NT2/D1 (cell line): ENCODE measurements at regions not wholly inside any gene's neighbourhood (a gene's known extent, or its start where the extent isn't known, plus 50 kb on each side); places are given as distances from the start of the nearest gene placed in this dataset.

Experiments
- DNase-seq: peaks from one replicate; pipeline ENCODE4 v3.0.0-alpha.2; 2011; ENCODE audit warnings: low read depth, low spot score
- H3K27me3 ChIP-seq: 2 replicates; pipeline ENCODE4 v1.6.0; 2011; ENCODE audit warnings: mild to moderate bottlenecking; ENCODE audit not compliant: insufficient read length, insufficient read depth
- H3K36me3 ChIP-seq: 2 replicates; pipeline ENCODE4 v1.6.1; 2011; ENCODE audit warnings: mild to moderate bottlenecking, low read length, mixed read lengths; ENCODE audit not compliant: insufficient read depth, insufficient read length
- H3K4me1 ChIP-seq: 2 replicates; pipeline ENCODE4 v1.5.1; 2011; ENCODE audit not compliant: insufficient read depth, insufficient read length
- H3K4me3 ChIP-seq: 2 replicates; pipeline ENCODE4 v1.5.1; 2011; ENCODE audit warnings: low read depth; ENCODE audit not compliant: insufficient read length
- H3K9ac ChIP-seq: 2 replicates; pipeline ENCODE4 v1.6.0; 2011; ENCODE audit warnings: low read depth; ENCODE audit not compliant: insufficient read length
- H3K9me3 ChIP-seq: 2 replicates; pipeline ENCODE4 v1.5.1; 2011; ENCODE audit warnings: mild to moderate bottlenecking, low read length; ENCODE audit not compliant: insufficient read depth
- SUZ12 ChIP-seq: IDR thresholded peaks from 2 replicates; pipeline ENCODE4 v1.6.1; 2011; ENCODE audit not compliant: insufficient read length, insufficient read depth; ENCODE audit errors: extremely low read depth
- YY1 ChIP-seq: IDR thresholded peaks from 2 replicates; pipeline ENCODE4 v1.6.1; 2011; ENCODE audit not compliant: insufficient read length, insufficient read depth
- ZNF274 ChIP-seq: IDR thresholded peaks from 2 replicates; pipeline ENCODE4 v1.6.1; 2011; ENCODE audit warnings: mild to moderate bottlenecking, low read depth, low read length

DNA sequence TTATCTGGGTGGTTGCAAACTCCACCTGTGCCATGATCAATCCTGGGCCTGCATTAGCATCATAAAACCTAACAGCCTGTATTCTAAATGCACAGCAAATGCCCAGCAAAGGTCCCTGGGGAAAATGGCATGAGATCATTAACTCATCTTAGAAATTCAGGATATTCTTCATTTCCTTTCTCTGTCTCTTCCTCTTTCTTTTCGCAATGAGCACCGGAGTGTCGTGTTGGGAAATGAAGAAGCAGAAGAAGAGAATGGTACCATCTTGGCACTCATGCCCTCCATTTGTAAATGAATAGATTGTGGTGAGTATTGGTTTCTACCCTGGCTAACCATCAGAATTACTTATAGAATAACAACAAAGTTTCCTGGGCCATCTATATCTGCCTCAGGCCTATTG is 193.6 kb downstream of the GALC start:
- TF ChIP-seq SUZ12 (no peak), YY1 (no peak), ZNF274 (no peak)
- no peaks in the 10 kb centered on the region for H3K27me3 ChIP-seq

GRCh38 chr14:87797001-87797400 is 196.0 kb downstream of the GALC start:
- Histone ChIP-seq H3K27me3 (no peaks in the 10 kb centered on the region), H3K4me1 (no peaks in the 10 kb centered on the region), H3K9me3 (no peaks in the 10 kb centered on the region), H3K36me3 (no peaks in the 10 kb centered on the region), H3K4me3 (no peak overlapping the region), H3K9ac (no peak overlapping the region)
- DNase-seq = peak; percentile 27
- TF ChIP-seq ZNF274 (no peak), SUZ12 (no peak), YY1 (no peak)

More for the DNA sequence above, 193.6 kb downstream of the GALC start:
- Histone ChIP-seq H3K9ac (no peak overlapping the region), H3K4me1 (no peaks in the 10 kb centered on the region), H3K36me3 (no peaks in the 10 kb centered on the region), H3K9me3 (no peaks in the 10 kb centered on the region), H3K4me3 (no peak overlapping the region)
- no peak for DNase-seq

DNA sequence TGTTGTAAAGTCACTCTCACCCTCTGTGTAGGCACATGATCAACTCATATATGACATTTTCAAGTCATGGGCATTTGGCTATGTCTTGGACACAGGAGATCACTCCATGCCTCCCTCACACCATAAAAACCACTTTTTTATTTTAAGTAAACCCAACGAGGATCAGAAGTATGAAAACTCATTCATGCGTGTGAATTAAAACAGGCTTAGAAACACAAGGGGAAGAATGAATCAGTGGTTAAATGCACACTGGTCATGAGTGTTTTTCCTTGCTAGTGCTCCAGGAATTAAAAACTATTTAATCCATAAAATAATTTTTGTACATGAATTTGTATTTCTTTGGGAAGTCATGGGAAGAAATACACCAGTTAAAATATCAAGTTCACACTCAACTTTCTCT is 198.4 kb downstream of the GALC start:
- H3K27me3 ChIP-seq = no peaks in the 10 kb centered on the region
- H3K36me3 ChIP-seq = no peaks in the 10 kb centered on the region
- no peaks in the 10 kb centered on the region for H3K9me3 ChIP-seq
- TF ChIP-seq YY1 = no peak
- H3K4me1 ChIP-seq = no peaks in the 10 kb centered on the region
- DNase-seq = no peak
- H3K9ac ChIP-seq = no peak overlapping the region
- H3K4me3 ChIP-seq = no peak overlapping the region

DNA sequence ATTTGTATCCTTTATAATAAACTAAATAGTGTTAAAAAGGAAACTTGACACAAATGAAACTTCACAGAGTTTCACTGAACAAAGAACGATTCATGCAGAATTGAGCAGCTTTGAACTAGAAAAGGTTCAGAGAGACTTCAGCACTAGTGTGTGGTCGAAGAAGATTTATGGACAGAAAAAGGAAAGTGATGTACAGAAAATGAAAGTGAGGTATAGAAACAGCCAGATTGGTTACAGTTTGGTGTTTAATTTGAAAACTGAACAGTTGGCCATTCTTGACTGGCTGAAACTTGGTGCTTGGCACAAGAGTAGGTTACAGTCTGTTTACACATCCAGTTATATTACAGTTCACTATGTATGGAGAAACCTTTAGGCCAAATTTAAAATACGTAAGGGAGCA is 207.1 kb downstream of the GALC start:
- DNase-seq = no peak
- Histone ChIP-seq H3K9ac (no peak overlapping the region), H3K9me3 (peaks cover 11% of the 10 kb centered on the region; the same call in 1 of the 2 replicates), H3K4me3 (no peak overlapping the region), H3K36me3 (no peaks in the 10 kb centered on the region), H3K4me1 (no peaks in the 10 kb centered on the region), H3K27me3 (no peaks in the 10 kb centered on the region)
- TF ChIP-seq SUZ12 (no peak), ZNF274 (no peak), YY1 (no peak)

DNA sequence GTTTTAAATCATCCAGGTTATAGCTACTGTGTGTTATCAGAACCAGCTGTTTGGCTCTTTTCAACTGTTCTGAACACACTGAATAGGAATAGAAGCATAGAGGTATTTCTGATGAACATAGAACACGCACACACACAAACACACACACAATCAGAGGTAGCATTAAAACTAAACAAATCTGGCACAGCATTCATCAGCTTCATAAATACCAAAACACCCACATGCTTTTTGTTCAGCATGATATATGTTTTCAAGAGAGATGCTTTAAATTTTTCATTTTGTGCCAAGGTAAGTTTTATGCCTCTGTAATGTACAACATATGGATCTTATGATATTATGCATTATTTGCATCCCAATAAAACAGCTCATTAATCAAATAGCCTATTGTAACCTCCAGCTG is 208.6 kb downstream of the GALC start:
- Histone ChIP-seq H3K9ac (no peak overlapping the region), H3K4me3 (no peak overlapping the region), H3K9me3 (peaks cover 11% of the 10 kb centered on the region; the same call in 1 of the 2 replicates), H3K27me3 (no peaks in the 10 kb centered on the region), H3K4me1 (no peaks in the 10 kb centered on the region), H3K36me3 (no peaks in the 10 kb centered on the region)
- no peak for TF ChIP-seq YY1
- no peak for TF ChIP-seq ZNF274
- no peak for TF ChIP-seq SUZ12
- no peak for DNase-seq

DNA sequence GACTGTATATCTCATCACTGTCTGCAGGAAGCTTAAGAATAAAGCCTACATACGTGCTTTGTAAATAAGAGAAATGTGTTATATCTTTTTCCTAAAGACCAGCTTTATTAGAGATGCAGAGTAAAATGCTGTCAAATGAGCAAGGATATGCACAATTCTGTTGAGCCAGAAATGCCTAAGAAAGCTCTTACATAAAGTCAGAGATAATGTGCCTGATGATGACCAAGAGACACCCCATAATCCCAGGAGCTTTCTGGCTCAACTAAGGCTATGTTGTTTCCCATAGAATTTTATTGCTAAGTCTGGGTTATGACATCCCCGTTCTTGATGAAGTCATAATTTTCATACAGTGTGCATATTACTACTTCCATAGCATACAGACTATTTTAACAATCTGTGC is 209.9 kb downstream of the GALC start:
- H3K9me3 ChIP-seq = peaks cover 11% of the 10 kb centered on the region; the same call in 1 of the 2 replicates
- H3K4me3 ChIP-seq = no peak overlapping the region
- H3K27me3 ChIP-seq = no peaks in the 10 kb centered on the region
- H3K4me1 ChIP-seq = no peaks in the 10 kb centered on the region
- no peaks in the 10 kb centered on the region for H3K36me3 ChIP-seq
- no peak for TF ChIP-seq ZNF274
- TF ChIP-seq YY1 = no peak
- TF ChIP-seq SUZ12 = no peak
- no peak for DNase-seq
- no peak overlapping the region for H3K9ac ChIP-seq

- TF ChIP-seq SUZ12 (no peak), ZNF274 (no peak), YY1 (no peak)
- peaks cover 8% of the 10 kb centered on the region; the same call in 1 of the 2 replicates for H3K9me3 ChIP-seq
- H3K4me1 ChIP-seq = no peaks in the 10 kb centered on the region
- no peak overlapping the region for H3K4me3 ChIP-seq
- DNase-seq = no peak
- no peaks in the 10 kb centered on the region for H3K36me3 ChIP-seq
- no peak overlapping the region for H3K9ac ChIP-seq
- no peaks in the 10 kb centered on the region for H3K27me3 ChIP-seq
Observed at GRCh38 chr14:87772854-87773253, 220.1 kb downstream of the GALC start.

GRCh38 chr14:87767567-87767901 is 225.4 kb downstream of the GALC start:
- no peak overlapping the region for H3K9ac ChIP-seq
- H3K9me3 ChIP-seq = peaks cover 19% of the 10 kb centered on the region; the same call in 1 of the 2 replicates
- H3K4me3 ChIP-seq = no peak overlapping the region
- H3K4me1 ChIP-seq = no peaks in the 10 kb centered on the region
- H3K27me3 ChIP-seq = no peaks in the 10 kb centered on the region
- no peaks in the 10 kb centered on the region for H3K36me3 ChIP-seq
- TF ChIP-seq YY1 (no peak), ZNF274 (no peak), SUZ12 (no peak)
- DNase-seq = no peak
